NCI-H526 treated with DMSO at 0.1 percent for 48 hours (cell line): ENCODE measurements at regions not wholly inside any gene's neighbourhood (a gene's known extent, or its start where the extent isn't known, plus 50 kb on each side); places are given as distances from the start of the nearest gene placed in this dataset.
"Not testable (repeated sequence)": the region's sequence is repeated elsewhere in the genome, so short reads cannot be mapped to it uniquely, and the experiment has no call there.

Experiments
- DNase-seq: peaks from one replicate; lab custom pipeline; 2025; lab: John Stamatoyannopoulos, UW

DNA sequence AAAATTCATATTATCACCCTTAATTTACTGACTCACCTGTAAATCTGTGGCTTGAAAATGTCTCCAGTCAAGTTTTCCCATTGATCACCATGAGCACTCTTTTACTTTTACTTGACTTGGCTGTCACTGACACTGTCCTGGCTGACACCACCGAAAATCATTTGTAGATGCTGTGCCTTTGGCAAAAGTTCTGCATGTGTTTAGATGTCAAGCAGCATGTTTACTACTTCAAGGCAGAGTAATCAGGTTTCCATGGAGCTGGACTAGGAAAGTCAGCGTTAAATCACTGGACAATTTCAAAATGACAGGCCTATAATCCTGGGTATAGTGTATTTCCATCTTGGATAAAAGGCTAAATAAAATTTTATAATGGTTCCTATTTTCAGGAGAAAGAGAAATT, 1530.6 kb upstream of the CDH6 start:
- DNase-seq = no peak

DNA sequence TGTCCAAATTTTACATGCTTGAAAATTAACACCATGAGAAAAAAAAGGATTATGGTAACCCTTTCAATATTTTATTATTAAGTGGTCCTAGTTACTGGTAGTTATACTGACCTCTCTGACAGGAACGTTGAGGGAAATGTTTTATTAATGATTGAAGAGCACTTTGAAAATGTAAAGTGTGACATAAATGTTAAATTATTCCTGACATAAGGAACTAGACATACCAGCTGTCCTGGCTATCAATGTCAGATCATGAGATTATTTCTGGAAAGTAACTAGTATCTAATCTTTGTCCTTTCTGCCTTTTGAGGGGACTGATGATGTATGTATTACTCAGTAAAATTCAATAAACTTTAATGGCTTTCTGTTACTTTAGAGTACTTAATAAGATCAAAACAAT, 1538.5 kb upstream of the CDH6 start:
- no peak for DNase-seq

DNA sequence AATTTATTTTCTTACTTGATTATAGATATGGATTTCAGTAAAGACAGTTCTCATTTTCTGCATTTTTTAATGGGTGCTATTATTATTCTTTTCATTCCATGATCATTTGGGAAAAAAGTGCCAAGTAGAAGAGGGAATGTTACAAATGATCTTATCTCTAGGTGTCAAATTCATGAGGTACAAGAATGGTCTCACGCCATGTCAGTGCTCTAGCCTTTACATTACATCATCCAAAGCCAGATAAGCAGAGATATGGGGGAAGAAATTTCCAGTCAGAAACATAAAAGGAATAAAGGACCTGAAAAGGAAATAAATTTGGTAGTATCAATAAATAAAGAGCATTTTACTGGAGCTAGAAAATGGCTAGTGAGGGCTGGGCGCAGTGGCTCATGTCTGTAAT, 1544.2 kb upstream of the CDH6 start:
- no peak for DNase-seq

DNA sequence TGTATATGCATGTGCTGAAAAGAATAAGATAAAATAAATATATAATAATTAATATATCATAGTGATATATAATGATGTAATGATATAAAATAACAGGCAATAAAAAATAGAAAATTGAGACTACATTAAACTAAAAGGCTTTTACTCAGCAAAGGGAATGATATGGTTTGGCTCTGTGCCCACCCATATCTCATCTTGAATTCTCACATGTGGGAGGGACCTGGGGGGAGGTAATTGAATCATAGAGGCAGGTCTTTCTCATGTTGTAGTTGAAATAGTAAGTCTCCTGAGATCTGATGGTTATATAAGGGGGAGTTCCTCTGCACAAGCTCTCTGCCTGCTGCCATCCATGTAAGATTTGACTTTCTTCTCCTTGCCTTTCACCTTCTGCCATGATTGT, 1550.9 kb upstream of the CDH6 start:
- no peak for DNase-seq

DNA sequence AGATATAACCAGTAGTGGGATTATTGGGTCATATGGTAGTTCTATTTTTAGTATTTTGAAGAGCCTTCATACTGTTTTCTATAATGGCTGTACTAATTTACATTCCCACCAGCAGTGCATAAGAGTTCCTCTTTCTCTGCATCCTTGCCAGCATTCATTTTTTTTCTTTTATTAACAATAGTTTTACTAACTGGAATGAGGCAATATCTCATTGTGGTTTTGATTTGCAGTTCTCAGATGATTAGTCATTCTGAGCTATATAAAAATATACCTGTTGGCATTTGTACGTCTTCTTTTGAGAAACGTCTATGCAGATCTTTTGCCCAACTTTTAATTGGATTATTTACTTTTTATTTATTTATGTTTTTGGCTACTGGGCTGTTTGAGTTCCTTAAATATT, 1579.3 kb upstream of the CDH6 start:
- no peak for DNase-seq

DNA sequence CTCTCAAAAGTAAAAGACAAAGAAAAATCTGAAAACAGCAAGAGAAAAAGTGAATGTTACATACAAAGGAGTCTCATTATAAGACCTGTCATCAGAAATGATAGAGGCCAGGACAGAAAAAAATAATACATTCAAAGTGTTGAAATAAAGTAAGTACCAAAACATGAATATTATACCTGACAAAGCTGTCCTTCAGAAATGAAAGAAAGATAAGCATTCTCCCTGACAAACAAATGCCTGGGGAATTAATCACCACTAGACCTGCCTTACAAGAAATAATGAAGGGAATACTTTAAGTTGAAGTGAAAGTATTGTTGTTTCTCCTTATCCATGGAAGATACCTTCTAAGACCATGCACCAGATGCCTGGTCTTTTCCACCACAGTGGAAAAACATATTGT, 1605.2 kb upstream of the CDH6 start:
- DNase-seq = no peak

DNA sequence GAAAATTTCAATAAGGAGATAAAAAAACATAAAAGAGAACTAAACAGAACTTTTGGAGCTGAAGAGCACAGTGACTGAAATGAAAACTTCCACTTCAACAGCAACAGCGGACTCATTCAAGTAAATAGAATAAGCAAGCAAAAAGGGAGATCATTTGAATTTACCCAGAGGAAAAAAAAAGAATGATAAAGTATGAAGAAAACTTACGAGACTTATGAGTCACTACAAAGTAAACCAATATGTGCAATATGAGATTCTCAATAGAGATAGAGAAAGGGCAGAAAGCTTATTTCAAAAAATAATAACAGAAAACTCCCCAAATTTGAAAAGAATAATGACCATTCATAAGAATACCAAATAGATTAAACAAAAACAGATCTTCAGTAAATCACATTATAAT, 1605.7 kb upstream of the CDH6 start:
- no peak for DNase-seq

DNA sequence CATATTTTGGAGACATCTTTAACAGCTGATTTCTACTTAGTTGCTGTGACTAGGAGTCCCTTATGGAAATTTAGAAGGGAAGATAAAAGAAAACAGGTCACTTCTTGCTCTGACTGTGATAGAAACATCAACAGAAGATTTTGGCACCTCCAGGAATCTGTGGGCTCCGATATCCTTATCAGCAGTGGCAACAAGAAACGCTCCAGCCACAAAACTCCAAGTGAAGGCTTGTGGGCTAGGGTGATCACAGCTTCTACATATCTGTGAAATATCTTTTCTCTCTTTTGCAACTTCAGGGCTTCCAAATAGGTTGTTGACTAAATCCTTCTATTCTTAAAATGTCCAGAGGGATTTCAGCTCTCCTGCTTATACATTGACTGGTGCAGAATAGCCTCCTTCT, 1625.5 kb upstream of the CDH6 start:
- DNase-seq = no peak

DNA sequence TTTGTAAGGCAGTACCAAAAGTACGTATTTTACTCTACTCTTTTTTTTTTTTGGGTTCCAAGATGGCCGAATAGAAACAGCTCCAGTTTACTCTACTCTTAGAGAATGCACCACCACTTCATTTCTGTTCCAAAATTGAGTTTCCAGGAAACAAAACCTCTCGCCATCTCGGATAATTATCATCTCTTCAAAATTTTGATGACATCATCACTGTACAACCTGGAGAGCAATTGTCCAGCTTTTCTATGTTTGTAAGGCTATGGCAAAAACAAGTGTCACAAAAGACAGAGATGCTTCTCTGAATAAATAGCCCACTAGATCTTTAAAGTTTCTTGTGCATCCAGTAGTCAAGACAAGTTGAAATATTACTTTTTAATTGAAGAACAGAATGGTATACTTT, 1631.9 kb upstream of the CDH6 start:
- no peak for DNase-seq

DNA sequence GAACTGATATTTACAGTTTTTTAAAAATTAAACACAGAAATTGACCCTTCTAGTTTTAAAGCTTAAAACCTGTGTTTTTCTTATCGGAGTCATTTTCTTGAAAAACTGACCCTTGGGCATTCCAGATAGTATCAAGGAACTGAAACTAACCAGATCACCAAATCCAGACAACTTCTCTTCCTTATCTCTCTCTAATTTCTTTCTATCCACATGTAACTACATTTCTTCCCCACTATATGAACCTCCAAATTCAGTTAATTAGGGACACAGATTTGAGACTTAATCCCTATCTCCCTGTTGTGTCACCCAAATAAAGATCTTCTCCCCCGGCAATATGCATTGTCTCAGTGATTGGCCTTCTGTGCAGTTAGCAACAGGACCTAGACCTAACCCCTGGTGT, 1643.0 kb upstream of the CDH6 start:
- DNase-seq = no peak

DNA sequence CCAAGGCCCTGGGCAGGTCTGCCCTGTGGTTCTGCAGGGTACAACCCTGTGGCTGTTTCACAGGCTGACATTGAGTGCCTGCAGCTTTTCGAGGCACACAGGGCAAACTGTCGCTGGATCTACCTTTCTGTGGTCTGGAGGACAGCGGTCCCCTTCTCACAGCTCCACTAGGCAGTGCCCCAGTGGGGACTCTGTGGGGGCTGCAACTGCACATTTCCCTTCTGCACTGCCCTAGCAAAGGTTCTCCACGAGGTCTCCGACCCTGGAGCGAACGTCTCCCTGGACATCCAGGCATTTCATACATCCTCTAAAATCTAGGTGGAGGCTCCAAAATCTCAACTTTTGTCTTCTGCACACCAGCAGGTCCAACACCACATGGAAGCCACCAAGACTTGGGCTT, 1645.2 kb upstream of the CDH6 start:
- DNase-seq = no peak

DNA sequence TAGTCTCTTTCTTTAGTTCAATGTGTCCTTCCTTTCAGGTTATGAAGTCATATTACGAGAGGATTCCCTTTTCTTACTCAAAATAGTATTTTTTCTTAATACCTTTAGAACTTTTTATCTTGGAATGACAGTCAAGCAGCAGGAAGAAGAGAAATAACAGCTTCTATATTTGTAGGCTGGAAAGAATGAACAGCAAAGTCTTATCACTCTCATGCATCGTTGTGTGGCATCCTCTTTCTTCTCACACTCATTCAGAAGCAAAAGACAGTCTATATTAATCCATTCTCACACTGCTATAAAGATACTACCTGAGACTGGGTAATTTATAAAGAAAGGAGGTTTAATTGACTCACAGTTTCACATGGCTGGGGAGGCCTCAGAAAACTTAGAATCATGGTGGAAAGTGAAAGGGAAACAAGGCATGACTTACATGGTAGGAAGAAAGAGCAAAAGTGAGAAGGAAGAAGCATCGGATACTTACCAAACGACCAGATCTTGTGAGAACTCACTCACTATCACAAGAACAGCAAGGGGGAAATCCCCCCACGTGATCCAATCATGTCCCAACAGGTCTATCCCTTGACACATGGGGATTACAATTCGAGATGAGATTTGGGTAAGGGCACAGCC, 1646.1 kb upstream of the CDH6 start:
- DNase-seq = no peak

DNA sequence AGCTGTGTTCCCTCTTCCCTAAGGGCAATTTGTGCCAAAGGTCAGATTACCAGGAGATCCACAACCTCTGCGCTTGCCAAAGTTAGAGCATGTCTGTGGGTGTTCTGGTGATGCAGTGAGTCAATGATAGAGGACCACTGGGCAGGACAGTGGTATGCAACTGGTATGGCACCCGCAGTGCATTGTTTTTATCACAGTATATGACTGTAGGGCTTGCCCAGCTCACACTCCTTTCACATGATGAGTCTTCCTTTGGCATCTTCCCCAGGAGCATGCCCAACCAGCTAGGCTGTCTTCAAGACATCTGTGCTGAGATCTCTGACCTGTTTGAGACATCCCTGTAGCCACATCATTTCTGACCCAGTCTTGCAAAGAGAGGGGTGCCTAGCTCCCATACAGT, 1650.0 kb upstream of the CDH6 start:
- DNase-seq = no peak

DNA sequence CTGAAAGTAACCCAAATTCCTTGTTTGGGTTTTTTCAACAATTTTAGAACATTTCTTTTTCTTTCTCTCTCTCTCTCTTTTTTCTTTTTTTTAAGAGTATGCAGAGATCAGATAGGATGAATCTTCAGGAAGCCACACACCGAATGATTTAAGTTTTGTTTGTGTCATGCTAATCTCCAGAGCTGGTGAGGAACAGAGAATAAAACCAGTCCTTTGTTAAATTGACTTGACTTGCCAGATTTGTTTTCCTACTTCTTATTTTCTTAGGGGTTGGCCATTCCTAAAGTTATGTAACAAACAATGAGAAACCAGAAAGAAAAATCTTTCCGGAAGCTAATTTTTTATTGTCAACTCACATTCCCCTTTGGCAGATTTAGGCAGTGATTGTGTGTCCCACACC, 1669.3 kb upstream of the CDH6 start:
- DNase-seq = no peak

DNA sequence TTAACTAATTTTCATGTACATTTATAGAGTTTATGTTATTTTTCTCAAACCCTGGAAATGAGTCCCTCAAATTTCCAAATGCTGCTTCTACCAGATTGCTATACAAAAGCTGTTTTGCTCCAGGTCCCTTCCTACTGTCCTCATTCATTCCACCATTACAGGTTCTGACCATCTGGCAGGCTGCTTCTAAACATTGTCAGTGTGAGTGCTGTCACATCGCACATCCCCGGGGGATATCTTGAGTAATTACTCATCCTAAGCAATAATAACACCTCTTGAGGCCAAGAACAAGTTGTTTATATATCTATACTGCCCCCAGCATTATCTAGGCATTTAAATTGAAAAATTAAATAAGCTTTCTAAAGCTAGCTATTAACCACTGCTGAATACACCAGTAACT, 1675.3 kb upstream of the CDH6 start:
- DNase-seq = no peak

DNA sequence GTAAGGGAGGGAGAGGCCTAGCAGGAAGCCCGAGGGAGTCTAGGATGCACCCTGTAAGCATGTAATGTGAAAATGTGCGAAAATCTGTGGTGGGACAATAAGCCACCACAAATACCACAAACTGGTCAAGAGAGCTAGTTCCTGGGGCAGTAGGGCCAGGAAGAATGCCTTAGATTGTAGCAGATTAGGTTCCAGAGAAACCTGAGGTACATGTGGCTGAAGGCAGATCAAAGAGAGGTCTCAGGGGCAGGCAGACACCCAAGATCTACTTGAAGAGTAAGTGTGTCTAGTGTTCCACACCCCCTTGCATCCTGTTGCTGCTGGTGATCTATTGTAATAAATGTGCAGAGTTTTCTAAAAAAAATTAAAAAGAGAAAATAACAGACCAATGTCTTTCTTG, 1677.3 kb upstream of the CDH6 start:
- no peak for DNase-seq

DNA sequence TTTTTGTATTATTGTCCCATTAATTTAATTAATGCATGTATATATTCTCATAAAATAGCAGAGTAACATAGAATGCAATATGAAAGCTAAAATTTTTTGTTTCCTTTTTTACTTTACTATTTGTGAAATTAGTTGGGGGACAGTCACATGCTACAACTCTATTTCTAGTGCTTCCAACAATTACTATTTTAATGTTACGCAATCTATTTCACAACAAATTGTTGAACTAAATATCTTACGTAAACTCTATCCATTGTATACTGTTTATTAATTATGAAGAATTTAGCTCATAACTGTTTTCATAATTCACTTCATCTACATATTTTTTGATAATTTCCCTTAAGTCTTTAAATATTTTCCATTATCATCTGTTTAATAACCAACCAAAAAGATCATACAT, 1685.4 kb upstream of the CDH6 start:
- DNase-seq = no peak

DNA sequence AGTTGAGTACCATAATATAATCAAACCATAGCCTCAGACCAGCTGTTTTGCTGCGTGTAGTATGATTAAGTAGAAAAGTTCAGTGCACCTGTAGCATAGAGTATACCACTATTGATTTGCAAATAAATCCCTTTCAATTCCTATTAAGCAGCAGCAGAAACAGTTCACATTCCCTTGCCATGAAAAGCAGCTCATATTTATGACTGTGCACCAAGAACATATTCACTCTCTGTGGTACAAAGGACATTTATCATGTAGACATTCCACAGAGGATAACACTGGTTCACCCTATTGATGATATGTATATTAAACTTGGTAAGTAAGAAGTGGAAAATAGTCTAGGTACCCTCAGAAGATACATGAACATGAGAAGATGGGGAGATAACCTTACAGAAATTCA, 1689.1 kb upstream of the CDH6 start:
- DNase-seq = no peak

DNA sequence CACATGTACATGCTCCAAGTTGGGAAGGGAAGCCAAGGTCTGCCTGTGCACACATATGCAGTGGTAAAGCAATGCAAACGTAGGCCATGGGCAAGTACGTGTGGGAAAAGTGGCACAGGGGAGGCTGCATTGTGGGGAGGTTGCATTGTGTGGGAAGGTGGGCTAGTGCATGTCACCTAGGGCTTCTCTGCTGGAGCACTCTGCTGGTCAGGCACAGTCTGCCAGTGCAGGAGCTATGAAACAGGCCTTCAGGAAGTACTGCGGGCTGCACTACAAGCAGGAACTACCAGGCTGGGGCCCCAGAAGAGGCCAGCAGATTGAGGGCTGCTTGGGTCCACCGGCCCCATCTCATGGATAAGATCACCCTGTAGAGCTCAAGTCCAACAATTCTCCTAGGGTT, 1694.6 kb upstream of the CDH6 start:
- DNase-seq = no peak

DNA sequence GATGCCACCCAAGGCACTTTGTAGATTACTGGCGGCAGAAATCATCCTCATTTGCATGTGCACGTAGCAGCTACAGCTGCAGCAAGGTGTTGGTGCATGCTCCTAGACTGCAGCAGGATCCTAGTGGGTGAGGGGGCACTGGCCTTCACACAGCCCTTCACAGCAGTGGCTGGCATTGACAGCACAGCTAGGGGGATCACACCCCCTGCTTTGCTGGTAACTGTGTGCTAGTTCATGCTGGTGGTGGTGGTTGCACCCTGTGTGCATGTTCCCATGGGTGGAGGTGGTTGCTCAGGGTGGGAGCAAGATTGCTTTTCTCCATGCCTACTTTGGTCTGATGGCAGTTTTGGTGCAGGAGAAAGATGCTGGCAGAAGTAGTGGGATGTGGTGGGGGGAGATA, 1695.1 kb upstream of the CDH6 start:
- no peak for DNase-seq

DNA sequence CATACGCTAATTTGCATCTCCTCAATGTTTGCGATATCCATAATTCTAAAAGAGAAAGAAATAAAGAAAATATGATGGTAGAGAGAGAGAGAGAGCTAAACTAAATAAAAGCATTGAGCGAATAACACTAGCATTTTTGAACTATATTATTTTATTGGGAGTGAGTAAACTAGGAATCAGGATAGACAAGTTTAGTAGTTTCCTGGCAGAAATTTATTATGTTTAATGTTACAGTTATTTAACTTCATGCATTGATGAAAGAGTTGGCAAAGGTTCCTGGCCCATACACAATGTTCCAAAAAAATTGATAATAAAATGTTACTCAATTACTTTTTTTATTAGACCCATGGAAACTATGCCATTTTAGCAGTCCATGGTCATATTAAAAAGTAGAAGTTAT, 1708.2 kb upstream of the CDH6 start:
- DNase-seq = no peak

DNA sequence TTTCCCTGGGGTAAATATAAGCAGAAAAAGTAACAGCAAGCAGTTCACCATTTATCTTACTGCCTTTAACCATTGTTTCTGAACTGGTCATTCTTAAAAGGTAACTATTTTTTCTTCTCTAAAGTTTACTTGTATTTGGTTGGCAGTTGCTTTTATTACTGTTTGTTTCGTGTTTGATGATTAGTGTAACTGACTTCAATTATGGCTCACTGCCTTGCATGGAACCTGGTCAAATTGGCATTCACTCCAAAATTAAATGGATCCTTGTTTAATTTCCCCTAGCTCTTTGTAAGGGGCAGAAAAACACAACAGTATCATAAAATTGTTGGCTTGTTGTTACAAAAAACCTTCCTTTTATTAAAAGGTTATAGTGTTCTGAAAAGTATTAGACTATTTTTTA, 1723.9 kb upstream of the CDH6 start:
- DNase-seq = no peak

DNA sequence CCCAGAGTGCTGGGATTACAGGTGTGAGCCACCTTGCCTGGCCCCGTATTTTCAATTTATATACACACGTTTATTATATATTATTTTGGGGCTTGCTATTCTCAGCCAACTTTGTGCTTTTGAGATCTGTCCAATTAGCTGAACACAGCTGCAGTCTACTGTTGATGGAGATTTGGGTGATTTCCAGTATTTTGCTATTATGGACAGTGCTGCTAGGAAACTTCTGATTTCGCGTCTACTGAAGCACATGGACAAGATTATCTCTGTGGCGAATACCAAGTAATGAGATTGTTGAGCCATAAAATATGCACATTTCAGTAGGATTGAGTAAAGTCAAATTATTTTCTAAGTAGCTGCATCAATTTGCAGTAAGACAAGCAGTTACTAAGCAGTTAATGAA, 1731.2 kb upstream of the CDH6 start:
- no peak for DNase-seq

DNA sequence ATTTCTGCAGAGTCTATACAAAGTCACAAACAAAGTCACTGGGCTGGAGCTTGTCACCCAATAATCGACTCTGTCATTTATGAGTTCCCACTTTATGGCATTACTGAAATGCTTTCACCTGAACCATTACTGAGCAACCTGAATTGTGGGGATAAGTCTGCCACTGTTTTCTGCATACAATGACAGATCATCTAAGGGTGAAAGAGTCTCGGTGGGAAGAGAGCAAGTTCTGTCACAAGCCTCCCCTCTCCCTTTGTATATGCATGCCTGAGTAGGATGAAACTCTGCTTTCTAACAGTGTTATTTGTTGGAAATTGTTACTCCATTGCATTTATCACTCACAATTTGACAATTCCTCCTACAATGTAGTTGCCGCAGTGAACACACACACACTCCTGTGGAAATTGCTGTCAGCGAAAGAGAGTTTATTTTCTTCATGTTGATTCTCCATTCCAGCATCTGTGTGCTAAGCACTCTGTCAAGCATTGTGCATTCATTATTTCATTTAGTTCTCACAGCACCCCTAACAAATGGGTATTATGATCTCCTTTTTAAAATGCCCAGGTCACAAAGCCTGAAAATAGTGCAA, 1732.4 kb upstream of the CDH6 start:
- no peak for DNase-seq

DNA sequence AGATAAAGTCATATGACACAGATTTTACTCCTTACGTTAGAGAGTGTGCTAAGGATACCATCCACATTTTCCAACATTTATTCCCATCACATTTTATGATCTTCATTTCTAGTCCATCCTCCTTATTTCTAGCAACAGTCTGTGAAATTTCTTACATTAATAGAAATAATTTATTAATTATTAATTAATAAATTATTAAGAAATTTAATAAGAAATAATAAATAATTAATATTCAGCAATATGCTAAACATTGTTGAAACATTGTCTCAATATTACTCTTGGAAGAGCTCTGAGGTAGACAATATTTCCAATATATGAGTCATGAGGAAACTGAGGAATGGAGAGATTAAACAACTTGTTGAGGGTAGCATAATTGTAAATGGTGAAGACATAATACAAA, 1742.5 kb upstream of the CDH6 start:
- DNase-seq = not testable (repeated sequence)
